Putamen (tissue), 1 donor: ENCODE measurements at regions not wholly inside any gene's neighbourhood (a gene's known extent, or its start where the extent isn't known, plus 50 kb on each side); places are given as distances from the start of the nearest gene placed in this dataset.
"Not testable (repeated sequence)": the region's sequence is repeated elsewhere in the genome, so short reads cannot be mapped to it uniquely, and the experiment has no call there.

Experiments
- DNase-seq: peaks from one replicate; pipeline ENCODE4 v3.0.0-alpha.2; 2016; ENCODE audit warnings: low spot score

DNA sequence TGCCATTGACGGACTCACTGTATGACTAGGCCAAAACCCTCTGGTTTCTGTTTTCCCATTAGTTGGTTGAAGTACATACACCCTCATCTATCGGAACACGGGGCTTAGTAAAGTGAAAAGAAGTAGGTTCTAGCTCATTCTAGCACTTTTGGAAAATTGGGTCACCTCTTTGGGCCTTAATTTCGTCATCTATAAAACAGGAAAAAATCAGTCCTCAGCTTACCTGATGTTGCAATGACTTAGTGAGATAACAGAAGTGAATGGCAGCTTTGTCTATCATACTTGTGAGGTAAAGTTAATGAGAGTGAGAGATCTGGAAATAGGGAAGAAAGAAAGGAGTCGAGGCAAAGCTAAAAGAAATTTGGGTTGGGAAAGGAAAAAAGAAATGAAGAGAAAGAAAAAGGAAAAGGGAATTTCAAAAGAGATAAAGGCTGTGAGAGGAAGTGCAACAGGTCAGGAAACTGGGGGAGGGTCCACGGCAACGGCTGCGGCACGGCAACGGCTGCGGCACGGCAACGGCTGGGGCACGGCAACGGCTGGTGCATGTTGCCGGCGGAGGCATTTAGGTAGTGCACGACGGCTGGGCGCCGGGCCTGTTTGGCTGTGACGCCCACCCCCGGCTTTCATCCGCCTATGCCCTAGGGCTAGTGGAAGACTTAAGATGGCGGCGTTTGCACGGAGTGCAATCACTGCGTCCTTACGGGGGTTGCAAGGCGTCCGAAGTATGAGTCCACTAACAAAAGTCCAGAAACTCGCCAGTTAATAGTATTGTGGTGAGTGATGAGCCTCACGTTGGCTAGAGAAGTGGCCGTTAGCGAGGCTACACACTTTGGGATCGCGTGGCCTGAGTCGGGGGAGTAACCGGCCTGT is 91.4 kb upstream of the XIST start:
- peak; percentile 82 for DNase-seq

DNA sequence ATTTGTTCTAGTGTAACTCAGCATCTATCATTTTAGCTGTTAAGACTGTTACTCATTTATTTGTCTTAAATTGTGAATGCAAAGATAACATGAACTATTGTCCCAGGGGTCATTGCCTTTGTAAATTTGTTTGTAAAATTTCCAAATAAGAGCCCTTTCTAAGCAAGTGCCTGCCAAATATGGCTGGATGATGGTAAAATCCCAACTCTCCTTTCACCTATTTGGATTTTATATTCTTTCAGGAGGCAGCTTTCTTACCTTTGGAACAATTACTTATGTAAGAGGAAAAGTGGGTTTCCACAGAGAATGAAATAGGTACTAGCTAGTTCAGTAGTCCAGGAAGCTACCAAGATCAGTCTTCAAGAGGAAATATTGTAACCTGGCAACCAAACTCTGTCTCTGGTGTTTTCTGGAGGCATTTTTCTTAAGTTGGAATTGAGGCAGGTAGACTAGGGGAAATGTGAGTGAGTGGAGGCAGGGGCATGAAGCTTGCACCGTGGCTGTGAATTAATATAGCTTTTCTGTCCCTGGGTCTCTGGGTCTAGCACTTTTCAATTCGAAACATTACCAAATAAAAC is 88.5 kb upstream of the XIST start:
- DNase-seq, result no peak

DNA sequence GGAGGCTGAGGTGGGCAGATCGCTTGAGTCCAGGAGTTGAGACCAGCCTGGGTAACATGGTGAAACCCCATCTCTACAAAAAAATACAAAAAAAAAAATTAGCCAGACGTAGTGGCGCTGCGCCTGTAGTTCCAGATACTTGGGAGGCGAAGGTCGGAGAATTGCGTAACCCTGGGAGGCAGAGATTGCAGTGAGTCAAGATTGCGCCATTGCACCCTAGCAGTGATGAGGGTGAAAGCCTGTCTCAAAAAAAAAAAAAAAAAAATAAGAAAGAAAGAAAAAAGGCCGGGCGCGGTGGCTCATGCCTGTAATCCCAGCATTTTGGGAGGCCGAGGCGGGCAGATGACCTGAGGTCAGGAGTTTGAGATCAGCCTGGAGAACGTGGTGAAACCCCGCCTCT is 85.3 kb upstream of the XIST start:
- DNase-seq, result not testable (repeated sequence)

DNA sequence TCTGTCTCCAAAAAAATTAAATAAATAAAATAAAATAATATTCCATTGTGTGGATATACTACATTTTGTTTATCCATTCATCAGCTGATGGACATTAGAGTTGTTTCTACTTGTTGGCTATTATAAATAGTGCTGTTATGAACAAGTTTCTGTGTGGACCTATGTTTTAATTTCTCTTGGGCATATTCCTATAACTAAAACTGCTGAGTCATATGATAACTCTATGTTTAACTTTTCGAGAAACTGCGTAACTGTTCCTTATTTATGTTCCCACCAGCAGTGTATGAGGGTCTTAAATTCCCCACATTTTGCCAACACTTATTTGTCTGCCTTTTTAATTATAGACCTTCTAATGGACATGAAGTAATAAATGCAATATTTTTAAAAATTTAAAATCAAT is 80.0 kb upstream of the XIST start:
- no peak for DNase-seq

DNA sequence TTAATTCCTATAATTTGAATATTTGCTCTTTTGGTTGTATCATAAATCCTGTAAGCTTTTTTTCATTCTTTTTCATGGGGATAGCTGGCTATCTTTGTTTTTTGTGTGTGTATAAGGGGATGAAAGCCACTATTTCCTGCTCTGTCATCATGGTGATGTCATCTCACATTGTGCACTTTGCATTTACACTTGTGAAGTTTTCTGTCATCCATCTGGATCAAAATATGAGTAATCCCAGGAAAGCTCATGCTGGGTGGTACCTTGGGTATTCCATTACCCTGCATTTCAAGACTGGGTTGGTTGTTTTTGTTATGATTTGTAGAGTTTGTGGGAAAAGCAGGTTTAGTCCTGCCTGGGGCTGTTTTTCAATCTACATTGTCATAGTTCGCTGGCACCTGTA is 77.8 kb upstream of the XIST start:
- no peak for DNase-seq

DNA sequence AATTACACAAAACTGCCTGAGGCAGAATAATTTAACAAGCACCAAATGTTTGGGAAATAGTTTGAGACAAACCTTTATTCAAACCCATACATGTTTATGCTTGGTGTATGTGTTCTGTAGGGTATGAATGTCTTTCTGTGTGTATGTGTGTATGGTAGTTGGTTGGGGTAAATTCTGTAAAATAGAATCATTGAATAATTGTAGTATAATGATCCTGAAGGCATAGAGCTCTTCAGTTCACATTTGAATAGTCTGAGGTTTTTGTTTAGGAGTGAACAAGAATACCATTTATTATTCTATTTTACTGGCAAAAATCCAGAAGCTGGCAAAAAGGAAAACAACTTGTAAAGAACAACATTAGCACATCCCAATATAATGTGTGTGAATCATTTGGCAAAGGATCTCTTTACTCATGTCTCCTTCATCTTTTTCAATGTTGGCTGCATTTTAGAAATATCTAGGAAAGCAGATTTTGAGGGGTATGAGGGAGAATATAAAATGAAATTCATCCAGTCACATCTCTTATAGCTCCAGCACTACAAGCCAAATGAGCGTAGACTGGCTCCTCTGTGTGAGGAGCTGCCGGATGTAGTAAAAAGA is 70.4 kb upstream of the XIST start:
- DNase-seq, result no peak

DNA sequence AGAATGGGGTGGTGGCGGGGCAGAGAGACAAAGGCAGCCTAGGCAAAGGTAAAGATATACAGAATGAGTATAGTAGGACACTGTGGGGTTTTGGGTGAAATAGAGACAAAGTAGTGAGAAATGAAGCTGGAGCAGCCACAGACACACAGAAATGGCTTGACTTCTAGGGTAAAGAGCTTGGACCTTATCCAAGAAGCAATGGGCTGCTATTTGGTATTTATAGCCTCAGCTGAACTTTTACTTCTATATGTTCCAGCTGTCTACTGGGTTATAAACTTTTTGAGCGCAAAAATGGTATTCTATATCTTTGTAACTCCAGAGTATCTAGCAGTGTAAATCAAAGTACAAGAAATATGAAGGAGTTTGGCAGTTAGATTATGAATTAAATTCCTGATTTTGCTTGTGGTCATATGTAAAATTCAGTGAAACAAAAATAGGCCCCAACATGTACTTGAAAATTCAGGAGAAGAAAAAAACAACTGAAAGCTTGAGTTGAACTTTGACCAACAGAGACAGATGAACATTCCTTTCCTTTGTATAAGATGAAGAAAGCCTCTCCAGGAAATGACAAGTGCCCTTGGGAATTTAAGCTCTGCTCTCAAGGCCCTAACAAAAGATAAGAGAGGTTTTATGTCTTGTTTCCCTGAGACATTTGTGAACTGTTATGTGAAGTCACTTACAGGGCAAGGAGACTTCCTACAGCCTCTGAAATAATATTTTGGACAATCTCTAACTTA is 64.6 kb upstream of the XIST start:
- DNase-seq, result no peak

DNA sequence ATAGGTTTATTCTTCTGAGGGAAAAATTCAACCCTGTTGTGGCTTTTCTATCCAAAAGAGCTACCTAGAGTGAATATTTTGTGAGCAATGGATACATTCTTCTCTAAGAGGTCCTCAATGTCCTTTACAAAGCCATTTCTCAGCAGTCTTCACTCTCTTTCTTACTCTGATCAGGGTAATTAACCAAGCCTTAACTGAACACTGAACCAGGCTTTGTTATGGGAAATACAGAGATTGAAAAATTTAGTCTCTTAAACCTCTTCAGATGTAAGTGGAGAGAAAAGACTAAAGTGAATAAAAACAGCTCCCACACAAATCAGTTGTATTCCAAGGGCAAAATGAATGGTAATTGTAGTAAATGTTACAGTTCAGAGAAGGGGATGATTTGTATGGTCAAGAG is 64.0 kb upstream of the XIST start:
- DNase-seq, result no peak

DNA sequence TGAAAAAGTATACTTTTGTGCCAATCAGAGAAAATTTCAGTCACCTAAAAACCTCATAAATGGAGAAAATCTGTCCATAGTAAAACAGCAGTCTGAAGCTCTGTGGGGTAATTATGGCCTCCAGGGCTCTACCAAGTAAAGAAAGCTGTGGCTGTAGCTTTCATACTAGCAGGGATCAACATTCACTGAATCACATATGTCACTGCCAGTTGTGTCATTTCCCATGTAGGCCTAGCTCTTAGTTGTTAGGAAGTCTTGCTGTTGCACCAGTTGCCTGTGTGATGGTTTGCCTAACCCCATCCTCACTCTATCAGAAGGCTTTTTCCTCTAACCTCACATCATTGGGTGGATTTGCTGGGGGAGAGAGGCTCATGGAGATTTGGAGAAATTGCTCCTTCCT is 62.3 kb upstream of the XIST start:
- not testable (repeated sequence) for DNase-seq

DNA sequence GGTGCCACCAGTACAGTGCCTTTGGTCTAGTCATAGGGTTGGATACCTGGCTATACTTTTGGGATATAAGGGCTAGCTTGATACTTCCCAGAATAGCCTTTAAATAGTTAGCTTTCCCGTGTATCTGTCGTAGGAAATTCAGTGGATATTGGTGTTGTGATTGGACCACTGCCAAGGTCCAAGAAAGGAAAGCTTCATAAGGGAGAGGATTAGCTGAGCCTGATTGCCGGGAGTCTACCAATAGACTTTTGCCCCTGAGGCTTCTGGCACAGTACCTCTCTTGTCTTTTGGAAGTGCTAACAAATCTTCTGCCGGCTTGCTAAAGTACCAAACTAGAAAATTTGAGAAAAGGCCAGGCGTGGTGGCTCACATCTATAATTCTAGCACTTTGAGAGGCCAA is 61.1 kb upstream of the XIST start:
- DNase-seq, result no peak

DNA sequence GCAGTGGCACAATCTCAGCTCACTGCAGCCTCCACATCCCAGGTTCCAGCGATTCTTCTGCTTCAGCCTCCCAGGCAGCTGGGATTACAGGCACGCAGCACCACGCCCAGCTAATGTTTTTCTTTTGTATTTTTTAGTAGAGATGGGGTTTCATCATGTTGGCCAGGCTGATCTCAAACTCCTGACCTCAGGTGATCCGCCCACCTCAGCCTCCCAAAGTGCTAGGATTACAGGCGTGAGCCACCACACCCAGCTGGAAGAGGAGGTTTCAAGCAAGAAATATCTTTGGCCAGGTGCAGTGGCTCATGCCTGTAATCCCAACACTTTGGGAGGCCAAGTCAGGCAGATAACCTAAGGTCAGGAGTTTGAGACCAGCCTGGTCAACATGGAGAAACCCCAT is 59.4 kb upstream of the XIST start:
- DNase-seq, result not testable (repeated sequence)

DNA sequence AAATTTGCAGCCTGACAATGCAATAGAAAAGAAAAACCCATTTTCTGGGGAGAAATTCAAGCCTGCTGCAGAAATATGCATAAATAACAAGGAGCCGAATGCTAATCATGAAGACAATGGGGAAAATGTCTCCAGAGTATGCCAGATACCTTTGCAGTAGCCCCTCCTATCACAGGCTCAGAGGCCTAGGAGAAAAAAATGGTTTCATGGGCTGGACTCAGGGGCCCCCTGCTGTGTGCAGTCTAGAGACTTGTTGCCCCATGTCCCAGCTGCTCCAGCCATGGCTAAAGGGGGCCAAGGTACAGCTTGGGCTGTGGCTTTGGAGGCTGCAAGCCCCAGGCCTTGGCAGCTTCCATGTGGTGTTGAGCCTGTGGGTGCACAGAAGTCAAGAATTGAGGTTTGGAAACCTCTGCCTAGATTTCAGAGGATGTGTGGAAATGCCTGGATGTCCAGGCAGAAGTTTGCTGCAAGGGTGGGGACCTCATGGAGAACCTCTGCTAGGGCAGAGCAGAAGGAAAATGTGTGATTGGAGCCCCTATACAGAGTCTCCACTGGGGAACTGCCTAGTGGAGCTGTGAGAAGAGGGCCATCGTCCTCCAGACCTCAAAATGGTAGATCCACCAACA is 53.3 kb upstream of the XIST start:
- DNase-seq, result not testable (repeated sequence)

DNA sequence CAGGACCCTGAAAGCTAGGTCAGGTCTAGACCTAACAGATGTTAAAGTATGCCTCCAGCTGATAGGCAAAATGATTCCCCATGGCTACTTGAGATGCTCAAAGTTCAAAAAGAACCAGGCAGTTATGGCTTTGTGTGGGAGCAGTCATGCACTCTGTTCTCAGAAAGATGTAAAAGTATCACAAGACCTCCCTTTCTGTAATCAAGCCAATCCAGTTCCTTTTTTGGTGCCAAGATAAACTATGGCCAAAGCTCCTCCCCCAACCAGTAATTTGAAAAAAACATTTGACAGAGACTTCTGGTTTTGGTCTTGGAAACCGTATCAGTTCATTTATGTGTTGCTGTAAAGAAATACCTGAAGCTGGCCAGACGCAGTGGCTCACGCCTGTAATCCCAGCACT is 51.4 kb upstream of the XIST start:
- no peak for DNase-seq
